Head of caudate nucleus (tissue), 42 donors: ENCODE measurements at regions not wholly inside any gene's neighbourhood (a gene's known extent, or its start where the extent isn't known, plus 50 kb on each side); places are given as distances from the start of the nearest gene placed in this dataset.
A peak's percentile ranks its signal among the peaks of the same experiment; 100 is the strongest.

Experiments
- DNase-seq, 42 donors: peaks; one replicate each; pipeline versions ENCODE4 v3.0.0 to v3.0.0-alpha.2; 2020 to 2021; ENCODE audit warnings: mixed read lengths in 7 of 42
- intact Hi-C: fragments of 100-400 bp; cut with DNase I; formaldehyde crosslinking; loops from one replicate; pipeline ENCODE4 v1.15.0; 2022

DNA sequence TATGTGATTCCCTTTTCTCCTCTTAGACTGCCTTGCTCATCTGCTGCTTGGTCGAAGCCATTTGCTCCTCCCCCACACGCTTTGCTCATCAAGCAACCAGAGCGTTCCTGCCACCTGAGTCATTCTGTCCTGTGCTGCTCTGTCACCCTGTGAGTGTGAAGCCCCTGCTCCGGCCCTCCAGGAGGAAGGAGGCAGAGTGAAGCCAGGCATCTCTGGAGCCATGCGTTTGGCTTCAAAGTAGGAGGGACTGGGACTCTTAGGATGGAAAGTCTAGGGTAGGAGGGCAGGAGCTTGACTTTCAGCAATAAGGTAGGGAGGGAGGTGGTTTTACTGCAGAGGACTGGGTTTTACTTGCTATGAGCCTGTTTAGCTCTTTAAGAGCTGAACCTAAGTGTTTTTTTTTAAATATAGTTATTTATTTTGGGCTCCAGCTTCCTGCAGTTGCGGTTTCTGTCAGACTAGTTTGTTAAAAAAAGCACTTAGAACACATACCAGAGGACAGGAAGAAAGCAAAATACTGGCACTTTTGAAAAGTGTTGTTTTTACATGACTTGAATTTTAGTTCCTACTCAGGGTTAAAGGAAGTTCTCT, 63.6 kb downstream of the SPINK2 start:
- intact Hi-C loops = no loop called here

DNA sequence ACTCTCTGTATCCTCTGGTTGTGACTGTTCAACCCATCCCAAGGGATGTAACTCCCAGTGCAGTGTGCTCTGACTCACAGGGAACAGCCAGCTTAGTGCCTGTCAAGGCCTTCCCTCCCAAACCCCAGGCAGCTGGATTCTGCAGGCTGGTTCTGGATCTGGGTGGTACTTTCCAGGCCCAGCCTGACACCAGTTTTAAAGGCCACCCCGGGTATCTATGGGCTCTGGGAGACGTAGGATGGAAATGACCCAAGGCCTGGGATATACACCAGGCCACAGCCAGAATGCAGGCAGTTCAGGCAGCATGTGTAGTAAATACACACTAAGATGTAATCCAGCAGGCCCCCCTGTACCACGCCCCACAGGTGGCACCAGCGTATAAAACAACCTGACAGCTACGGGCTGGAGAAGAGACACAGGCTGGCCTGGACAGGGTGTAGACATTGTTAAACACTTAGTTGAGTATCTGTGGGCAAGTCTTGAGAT, 64.2 kb downstream of the SPINK2 start:
- intact Hi-C loops = no loop called here
- peak in 12 of 42 donors; percentile 2 to 46 (median 17) for DNase-seq

More for the DNA sequence above, 63.6 kb downstream of the SPINK2 start:
- DNase-seq = peak in 31 of 42 donors; percentile 4 to 67 (median 30)

DNA sequence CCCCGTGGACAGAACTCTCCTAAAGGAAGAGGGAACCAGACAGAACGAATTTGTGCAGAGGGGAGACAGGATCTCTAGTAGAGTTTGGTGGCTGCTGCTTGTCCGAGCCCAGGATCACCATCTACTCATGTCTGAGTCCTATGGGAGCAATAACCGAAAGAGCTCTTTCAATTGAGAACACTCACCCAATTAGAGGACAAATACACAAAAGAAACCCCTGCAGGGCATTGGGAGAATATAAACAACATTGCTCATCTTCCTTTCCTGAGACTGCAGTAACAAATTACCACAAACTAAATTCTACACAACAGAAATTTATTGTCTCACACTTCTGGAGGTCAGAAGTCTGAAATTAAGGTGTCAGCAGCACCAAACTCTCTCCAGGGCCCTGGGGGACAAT, 65.6 kb downstream of the SPINK2 start:
- no peak for DNase-seq
- intact Hi-C loops = no loop called here

DNA sequence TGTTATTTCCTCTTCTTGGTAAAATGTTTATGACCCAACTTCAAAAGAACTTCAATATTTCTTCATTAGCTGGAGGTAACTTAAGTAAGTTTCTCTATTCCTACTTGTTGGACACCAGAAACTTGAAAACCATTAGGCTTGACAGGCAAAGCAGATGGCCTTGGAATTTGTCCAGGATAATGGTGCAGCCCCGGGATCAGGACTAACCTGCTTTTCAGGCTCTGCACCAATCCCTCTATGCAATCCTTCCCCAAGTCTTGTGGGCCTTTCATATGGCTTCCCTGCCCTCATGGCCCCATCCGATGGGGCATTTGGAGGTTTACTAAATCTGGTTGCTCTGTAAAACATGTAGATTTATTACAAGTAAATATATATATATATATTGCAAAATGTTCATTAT, 68.5 kb downstream of the SPINK2 start:
- no peak for DNase-seq
- intact Hi-C loops = no loop called here

DNA sequence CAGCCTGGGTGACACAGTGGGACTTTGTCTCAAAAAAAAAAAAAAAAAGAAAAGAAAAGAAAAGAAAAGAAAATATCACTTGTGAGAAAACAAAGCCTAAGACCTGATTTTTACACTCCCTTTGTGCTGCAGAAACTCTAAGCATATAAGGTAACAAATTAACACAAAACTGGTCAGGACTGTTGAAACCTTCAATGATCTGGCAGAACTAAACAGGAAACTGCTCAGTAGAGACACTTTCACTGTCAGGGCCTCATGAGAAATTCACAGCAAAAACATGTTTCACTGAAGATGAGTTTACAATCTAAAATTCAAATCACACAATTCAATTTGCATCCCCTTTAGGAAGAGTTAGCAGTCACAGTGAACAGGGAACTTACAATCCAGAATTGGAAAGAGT, 69.1 kb upstream of the HOPX start:
- intact Hi-C loops = no loop called here
- DNase-seq = no peak

DNA sequence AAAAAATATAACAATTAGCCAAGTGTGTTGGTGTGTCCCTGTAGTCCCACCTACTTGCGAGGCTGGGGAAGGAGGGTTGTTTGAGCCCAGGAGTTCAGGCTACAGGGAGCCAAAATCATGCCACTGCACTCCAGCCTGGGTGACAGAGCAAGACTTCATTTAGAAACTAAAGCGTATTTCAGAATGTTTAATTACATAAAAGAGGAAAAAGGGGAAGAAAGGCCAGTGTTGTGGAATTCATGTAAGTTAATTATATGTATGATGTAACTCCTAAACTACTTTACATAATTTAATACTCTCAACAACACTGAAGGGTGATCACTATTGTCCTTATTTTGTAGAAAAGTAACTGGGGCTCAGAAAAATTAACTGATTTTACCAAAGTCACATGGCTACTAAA, 67.2 kb upstream of the HOPX start:
- intact Hi-C loops = no loop called here
- DNase-seq = no peak

DNA sequence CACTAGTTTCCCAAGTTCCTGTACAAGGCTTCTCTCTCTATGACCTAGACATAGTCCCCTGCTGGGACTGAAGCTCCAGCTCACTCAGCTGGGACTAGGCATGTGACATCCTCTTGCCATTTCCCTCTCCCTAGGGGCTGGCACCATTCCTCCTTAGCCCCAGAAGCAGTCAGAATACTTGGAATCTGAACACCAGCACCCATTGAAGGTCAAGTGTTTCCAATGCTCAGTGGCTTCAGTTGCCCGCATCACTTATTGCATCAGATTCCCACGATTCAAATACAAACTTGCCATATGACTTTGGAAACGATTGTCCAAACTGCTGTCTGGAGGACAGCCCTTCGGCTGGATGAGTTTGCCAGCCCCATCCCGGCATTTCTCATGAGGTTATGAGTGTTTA, 65.5 kb upstream of the HOPX start:
- intact Hi-C loops = no loop called here
- no peak for DNase-seq

DNA sequence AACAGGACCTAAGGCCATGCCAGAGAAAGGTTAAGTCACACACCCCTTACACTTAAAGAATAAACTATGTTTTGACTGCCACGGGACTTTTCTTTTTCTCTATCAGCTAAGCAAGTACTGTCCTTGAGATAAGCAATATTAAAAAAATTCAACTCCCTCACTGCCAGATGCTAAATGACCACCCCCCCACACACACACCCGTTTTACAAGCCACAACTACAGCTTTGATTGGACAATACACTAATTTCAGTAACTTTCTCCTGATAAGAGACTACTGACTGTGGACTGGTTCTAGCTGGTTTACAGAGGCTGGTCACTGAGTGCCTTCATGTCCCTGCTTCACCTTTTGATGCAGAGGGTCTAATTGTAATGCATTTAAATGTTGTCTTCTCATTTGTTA, 63.9 kb upstream of the HOPX start:
- intact Hi-C loops = no loop called here
- no peak for DNase-seq

DNA sequence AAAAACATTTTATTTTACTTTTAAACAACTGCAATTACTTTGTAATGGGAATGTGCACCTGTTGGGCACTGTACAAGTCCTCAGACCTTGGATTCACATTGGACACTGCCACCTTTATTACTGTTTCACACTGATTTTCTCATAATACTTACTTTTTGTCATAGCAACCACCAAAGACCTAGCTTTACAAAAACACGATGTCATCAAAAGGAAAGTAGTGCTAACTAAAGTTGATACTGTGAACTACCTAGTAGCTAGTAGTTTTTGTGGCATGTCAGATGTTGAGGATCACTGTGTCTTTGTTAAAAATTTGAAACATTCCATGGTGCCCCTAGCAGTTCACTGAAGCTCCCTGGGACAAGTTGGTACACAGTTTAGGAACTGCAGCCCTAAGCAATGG, 62.9 kb upstream of the HOPX start:
- intact Hi-C loops = no loop called here
- no peak for DNase-seq

DNA sequence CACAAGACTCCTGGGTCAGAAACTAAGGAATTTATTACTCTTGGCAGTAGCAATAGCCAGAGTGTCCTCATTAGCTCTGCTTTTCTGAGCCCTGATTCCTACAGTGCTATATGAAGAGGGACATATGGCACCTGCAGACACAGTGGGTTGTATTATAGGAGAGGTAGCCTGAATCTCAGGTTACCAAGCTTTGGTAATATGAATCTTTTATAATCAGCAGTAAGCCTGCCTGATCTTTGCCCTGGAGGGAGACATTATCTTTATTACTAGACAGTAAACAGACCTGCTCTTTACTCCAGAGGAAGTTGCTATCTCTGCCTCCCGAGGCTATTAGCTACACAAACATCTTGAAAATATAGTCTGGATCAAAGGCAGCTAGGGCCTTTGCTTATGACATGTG, 62.5 kb upstream of the HOPX start:
- DNase-seq = no peak
- intact Hi-C loops = no loop called here

DNA sequence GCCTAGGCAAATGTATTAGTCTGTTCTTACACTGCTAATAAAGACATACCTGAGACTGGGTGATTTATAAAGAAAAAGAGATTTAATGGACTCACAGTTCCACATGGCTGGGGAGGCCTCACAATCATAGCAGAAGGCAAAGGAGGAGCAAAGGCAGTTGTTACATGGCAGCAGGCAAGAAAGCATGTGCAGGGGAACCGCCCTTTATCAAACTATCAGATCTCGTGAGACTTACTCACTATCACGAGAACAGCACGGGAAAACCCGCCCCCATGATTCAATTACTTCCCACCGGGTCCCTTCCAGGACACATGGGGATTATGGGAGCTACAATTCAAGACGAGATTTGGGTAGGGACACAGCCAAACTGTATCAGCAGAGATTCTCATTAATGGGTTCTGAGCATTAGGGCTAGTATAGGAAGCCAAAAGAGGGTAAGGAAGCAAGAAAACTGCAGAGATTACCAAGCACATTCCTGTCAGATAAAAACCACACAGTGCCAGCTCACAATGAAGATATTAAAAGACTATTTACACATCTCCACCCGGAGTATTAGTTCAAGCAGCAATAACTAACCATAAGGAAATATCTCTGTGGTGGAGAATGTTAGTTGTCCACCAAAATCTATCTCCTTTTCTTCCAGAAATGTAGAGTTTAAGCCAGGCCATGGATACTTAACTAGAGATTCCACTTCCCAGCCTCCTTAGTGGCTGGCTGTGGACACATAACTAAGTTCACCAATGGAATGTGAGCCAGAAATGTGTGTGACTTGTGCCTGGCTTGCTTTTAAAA, 61.2 kb upstream of the HOPX start:
- no peak for DNase-seq
- intact Hi-C loops = no loop called here

DNA sequence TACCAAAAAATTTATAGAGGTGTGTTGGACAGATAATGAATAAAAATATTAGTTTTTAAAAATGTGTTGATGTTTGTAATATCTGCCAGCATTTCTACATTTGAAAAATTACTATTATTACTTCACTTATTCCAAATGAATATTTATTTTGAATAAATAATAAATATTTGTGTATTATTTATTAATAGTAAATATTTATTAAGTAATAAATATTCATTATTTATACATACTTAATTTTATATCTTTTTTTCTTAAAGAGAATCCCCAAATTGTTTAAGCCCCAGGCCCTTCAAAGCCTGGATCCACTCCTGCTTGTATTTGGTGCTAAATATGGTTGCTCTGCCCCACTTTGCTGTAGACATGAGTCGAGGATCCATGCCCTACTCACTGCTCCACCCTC, 60.5 kb upstream of the HOPX start:
- no peak for DNase-seq
- intact Hi-C loops = no loop called here

DNA sequence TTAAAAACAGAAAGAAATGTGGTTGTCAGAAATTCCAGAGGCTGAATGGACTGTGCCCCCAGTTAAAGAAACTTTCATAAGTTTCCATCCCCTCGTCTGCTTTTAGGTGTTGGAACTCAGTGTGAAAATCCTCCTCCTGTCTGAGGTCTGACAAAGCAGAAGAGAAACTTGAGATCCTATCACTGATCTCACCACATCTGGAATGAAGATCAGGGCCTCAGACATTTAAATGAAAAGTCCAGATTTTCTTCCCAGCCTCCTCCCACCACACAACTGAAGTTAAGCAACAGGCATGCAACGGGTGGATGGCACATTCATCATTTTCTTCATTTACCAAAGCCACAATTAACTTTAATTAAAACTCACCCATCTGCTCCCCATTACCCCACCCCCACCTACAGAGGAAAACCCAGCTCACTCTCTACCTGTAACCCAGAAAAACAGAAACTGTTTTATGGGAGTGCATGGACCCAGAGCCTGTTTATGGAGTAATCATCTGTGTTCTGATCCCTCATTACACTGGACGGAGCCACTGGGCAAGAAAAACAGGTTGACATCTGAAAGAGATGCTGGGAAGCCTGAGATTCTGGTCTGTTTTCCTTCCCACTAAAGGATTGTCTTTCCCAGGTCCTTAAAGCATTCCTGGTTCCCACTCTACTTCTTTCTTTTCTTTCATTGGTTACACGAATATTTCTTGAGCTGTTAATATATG, 58.1 kb upstream of the HOPX start:
- no peak for DNase-seq
- intact Hi-C loops = no loop called here

DNA sequence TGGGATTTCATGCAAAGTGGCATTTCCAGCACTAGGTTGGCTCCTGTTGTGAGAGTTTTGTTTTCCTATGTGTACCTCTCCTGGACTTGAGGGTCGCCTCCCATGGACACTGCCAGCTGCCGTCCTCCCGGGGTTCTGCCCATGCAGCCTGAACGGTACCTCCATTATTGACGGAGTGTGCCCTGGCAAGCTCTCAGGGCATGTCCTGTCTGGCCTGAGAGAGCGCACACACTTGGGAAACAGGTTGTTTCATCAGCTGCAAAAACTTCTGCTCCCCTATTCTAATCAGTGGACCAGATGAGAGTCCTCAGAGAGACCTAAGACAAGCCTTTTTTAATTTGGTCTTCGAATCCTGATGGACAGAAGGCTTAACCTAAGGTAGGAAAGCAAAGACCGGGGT, 56.6 kb upstream of the HOPX start:
- intact Hi-C loops = no loop called here
- DNase-seq = no peak

DNA sequence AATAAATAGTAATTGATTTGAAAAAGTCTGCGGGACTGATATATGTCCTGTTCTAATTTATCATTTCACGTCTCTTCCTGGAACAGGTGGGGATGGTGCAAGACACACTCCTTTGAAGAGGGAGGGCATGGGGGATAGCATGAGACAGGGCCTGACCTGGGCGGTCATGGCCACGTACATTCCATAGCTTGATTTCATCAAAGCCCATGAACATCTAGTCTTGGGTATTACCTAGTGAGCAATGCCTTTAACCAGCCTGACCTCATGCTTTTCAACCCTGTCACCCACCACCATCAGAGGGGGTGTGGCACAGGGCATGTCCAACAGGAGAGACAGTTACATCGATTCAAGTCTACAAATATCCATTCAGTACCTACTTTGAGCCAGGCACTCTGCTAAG, 52.3 kb upstream of the HOPX start:
- DNase-seq = no peak
- intact Hi-C loops = no loop called here

DNA sequence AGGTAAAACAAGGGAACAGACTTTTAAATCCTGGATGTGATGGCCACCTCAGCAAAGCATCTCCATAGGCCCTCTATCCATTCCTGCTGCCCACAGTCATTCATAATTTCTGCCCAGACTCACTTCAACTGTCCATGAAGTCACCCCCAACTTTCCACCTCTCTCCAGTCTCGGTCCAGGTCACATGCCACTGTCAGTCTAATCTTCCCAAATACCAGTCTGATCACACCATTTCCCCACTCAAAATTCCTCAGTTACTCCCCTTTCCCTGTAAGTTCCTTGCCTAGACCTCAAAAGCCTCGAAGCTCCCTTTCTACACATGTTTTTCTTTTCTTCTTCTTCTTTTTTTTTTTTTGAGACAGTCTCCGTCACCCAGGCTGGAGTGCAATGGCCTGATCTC, 51.2 kb upstream of the HOPX start:
- DNase-seq = no peak
- intact Hi-C loops = no loop called here

DNA sequence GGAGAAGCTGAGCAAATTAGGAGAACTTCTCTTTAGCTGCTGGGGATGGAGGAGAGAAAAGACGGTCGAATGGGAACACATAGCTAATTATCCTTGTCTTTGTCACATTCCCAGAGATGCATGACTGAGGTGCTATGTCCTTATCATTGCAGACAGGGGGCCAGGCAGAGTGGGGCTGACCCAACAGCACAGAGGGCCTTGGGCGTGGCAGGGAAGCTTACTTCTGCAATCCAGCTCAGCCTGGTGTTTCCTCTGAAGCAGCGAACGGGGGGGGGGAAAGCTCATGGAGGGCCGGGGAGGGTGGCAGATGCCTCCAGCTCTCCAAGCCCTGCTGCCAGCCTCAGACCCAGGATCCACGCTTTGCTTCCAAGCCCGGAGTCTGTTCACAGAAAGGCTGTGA, 50.8 kb upstream of the HOPX start:
- DNase-seq = peak in 2 of 42 donors; percentile 5 to 35
- intact Hi-C loops = no loop called here
